Astrocyte (in vitro differentiated cells and primary cell): ENCODE measurements at regions not wholly inside any gene's neighbourhood (a gene's known extent, or its start where the extent isn't known, plus 50 kb on each side); places are given as distances from the start of the nearest gene placed in this dataset.

Source experiments
- DNase-seq: peaks from one replicate; pipeline ENCODE4 v3.0.0-alpha.2; 2010; ENCODE audit warnings: low read depth
- FAIRE-seq: peaks from 2 replicates; lab custom pipeline; 2011; peaks lifted over from hg19 to GRCh38; lab: Jason Lieb, UNC
- H2AFZ ChIP-seq: 2 replicates; pipeline ENCODE4 v1.6.0; 2012; ENCODE audit warnings: low read depth, low read length, inconsistent platforms
- H3K27ac ChIP-seq: 2 replicates; pipeline ENCODE4 v1.5.1; 2011; ENCODE audit warnings: low read depth, low read length, inconsistent platforms
- H3K27me3 ChIP-seq: 2 replicates; pipeline ENCODE4 v1.6.0; 2011; ENCODE audit warnings: low read length, inconsistent platforms; ENCODE audit not compliant: insufficient read depth
- H3K36me3 ChIP-seq: 2 replicates; pipeline ENCODE4 v1.5.1; 2011; ENCODE audit warnings: low read length, inconsistent platforms; ENCODE audit not compliant: insufficient read depth
- H3K4me1 ChIP-seq: 2 replicates; pipeline ENCODE4 v1.5.1; 2011; ENCODE audit warnings: low read length, inconsistent platforms; ENCODE audit not compliant: insufficient read depth
- H3K4me2 ChIP-seq: 2 replicates; pipeline ENCODE4 v1.6.0; 2012; ENCODE audit warnings: low read length, inconsistent platforms
- H3K4me3 ChIP-seq: 2 replicates; pipeline ENCODE4 v1.5.1; 2011; ENCODE audit warnings: low read depth, mild to moderate bottlenecking, low read length, inconsistent platforms; ENCODE audit not compliant: insufficient read depth
- H3K79me2 ChIP-seq: 2 replicates; pipeline ENCODE4 v1.6.0; 2012; ENCODE audit warnings: mild to moderate bottlenecking, low read length, inconsistent platforms; ENCODE audit not compliant: insufficient read depth
- H3K9ac ChIP-seq: 2 replicates; pipeline ENCODE4 v1.6.0; 2012; ENCODE audit warnings: mild to moderate bottlenecking, low read length, inconsistent platforms
- H3K9me3 ChIP-seq: 2 replicates; pipeline ENCODE4 v1.5.1; 2012; ENCODE audit warnings: low read depth, mild to moderate bottlenecking, low read length, inconsistent platforms; ENCODE audit not compliant: insufficient read depth
- H4K20me1 ChIP-seq: 2 replicates; pipeline ENCODE4 v1.6.0; 2012; ENCODE audit warnings: low read length, inconsistent platforms; ENCODE audit not compliant: insufficient read depth
- H3K27ac Mint-ChIP-seq: one replicate; pipeline ENCODE4 v1.8.0; 2021; ENCODE audit warnings: mild to moderate bottlenecking, mixed read lengths; ENCODE audit not compliant: unreplicated experiment
- H3K27me3 Mint-ChIP-seq: one replicate; pipeline ENCODE4 v1.8.0; 2021; ENCODE audit warnings: low read depth, mixed read lengths; ENCODE audit not compliant: unreplicated experiment
- H3K36me3 Mint-ChIP-seq: one replicate; pipeline ENCODE4 v1.8.0; 2021; ENCODE audit warnings: low read depth, mixed read lengths; ENCODE audit not compliant: unreplicated experiment
- H3K4me1 Mint-ChIP-seq: one replicate; pipeline ENCODE4 v1.8.0; 2021; ENCODE audit warnings: low read depth, mixed read lengths; ENCODE audit not compliant: unreplicated experiment
- H3K4me3 Mint-ChIP-seq: one replicate; pipeline ENCODE4 v1.8.0; 2021; ENCODE audit warnings: mild to moderate bottlenecking, moderate library complexity, mixed read lengths; ENCODE audit not compliant: unreplicated experiment
- H3K9me3 Mint-ChIP-seq: one replicate; pipeline ENCODE4 v1.8.0; 2021; ENCODE audit warnings: mild to moderate bottlenecking, mixed read lengths; ENCODE audit not compliant: unreplicated experiment
- EZH2 ChIP-seq: IDR thresholded peaks from 2 replicates; pipeline ENCODE4 v1.6.1; 2012; ENCODE audit warnings: mild to moderate bottlenecking, low read length, inconsistent platforms; ENCODE audit not compliant: insufficient read depth
- TF ChIP-seq, protein P1 (sequence below): IDR thresholded peaks from 2 replicates; pipeline ENCODE4 v1.5.1; 2011; ENCODE audit warnings: low read depth, mild to moderate bottlenecking, inconsistent platforms, low read length, moderate library complexity; ENCODE audit not compliant: insufficient read depth

DNA sequence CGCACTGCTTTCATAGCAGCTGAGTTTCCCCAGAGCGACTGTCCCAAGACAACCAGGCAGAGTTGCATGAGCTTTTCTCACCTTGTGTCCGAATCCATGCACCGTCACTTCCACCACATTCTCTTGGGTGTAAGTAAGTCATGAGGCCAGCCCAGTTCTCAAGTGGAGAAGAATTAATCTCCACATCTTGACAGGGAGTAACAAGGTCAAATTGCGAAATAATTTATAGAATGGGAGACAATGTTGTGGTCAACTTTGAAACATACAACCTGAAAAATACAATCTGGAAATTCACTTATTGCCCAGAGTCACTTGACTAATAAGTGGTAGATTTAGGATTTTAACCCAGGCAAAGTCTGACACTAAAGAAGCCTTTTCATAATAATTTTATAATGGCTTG, 123.7 kb downstream of the UFM1 start:
- H3K4me1 Mint-ChIP-seq: peaks cover 16% of the 10 kb centered on the region
- no peak for TF ChIP-seq EZH2
- TF ChIP-seq, protein P1, sequence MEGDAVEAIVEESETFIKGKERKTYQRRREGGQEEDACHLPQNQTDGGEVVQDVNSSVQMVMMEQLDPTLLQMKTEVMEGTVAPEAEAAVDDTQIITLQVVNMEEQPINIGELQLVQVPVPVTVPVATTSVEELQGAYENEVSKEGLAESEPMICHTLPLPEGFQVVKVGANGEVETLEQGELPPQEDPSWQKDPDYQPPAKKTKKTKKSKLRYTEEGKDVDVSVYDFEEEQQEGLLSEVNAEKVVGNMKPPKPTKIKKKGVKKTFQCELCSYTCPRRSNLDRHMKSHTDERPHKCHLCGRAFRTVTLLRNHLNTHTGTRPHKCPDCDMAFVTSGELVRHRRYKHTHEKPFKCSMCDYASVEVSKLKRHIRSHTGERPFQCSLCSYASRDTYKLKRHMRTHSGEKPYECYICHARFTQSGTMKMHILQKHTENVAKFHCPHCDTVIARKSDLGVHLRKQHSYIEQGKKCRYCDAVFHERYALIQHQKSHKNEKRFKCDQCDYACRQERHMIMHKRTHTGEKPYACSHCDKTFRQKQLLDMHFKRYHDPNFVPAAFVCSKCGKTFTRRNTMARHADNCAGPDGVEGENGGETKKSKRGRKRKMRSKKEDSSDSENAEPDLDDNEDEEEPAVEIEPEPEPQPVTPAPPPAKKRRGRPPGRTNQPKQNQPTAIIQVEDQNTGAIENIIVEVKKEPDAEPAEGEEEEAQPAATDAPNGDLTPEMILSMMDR: no peak
- no peaks in the 10 kb centered on the region for H3K27me3 Mint-ChIP-seq
- DNase-seq (no peak), FAIRE-seq (no peak)
- Histone ChIP-seq H3K79me2 (no peaks in the 10 kb centered on the region), H3K27ac (no peak overlapping the region), H3K9ac (no peak overlapping the region), H3K9me3 (no peaks in the 10 kb centered on the region), H3K4me1 (no peaks in the 10 kb centered on the region), H3K27me3 (no peaks in the 10 kb centered on the region), H2AFZ (no peak overlapping the region), H4K20me1 (no peaks in the 10 kb centered on the region), H3K36me3 (no peaks in the 10 kb centered on the region), H3K4me3 (no peak overlapping the region), H3K4me2 (no peak overlapping the region)
- H3K4me3 Mint-ChIP-seq: no peak overlapping the region
- peaks cover 2% of the 10 kb centered on the region for H3K9me3 Mint-ChIP-seq
- H3K27ac Mint-ChIP-seq: no peak overlapping the region
- no peaks in the 10 kb centered on the region for H3K36me3 Mint-ChIP-seq

DNA sequence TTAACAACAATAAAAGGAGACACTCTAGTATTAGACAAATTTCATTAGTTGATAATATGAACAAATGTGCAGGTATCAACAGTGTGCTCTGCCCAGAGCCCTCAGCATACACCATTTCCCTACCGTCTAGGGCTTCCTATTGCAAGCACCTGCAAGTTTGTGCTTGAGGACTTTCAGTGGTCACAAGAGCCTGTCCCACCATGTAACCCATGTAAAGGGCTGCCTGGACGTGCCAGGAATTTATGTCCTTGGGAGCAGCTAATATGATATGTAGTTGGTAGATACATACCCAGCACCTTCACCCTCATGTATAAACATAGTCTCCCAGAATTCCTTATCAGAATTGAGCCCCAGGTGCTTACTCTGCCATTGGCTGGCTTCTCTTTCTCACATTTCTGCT, 128.0 kb downstream of the UFM1 start:
- Mint-ChIP-seq H3K27me3 (no peaks in the 10 kb centered on the region), H3K4me1 (no peaks in the 10 kb centered on the region), H3K4me3 (no peak overlapping the region), H3K9me3 (no peaks in the 10 kb centered on the region), H3K27ac (no peak overlapping the region), H3K36me3 (no peaks in the 10 kb centered on the region)
- Histone ChIP-seq H4K20me1 (no peaks in the 10 kb centered on the region), H3K79me2 (no peaks in the 10 kb centered on the region), H3K4me1 (no peaks in the 10 kb centered on the region), H3K4me3 (no peak overlapping the region), H3K9ac (no peak overlapping the region), H2AFZ (no peak overlapping the region), H3K36me3 (no peaks in the 10 kb centered on the region), H3K4me2 (no peak overlapping the region), H3K9me3 (no peaks in the 10 kb centered on the region), H3K27me3 (no peaks in the 10 kb centered on the region), H3K27ac (no peak overlapping the region)
- FAIRE-seq (no peak), DNase-seq (no peak)
- TF ChIP-seq, protein P1: no peak
- TF ChIP-seq EZH2: no peak

DNA sequence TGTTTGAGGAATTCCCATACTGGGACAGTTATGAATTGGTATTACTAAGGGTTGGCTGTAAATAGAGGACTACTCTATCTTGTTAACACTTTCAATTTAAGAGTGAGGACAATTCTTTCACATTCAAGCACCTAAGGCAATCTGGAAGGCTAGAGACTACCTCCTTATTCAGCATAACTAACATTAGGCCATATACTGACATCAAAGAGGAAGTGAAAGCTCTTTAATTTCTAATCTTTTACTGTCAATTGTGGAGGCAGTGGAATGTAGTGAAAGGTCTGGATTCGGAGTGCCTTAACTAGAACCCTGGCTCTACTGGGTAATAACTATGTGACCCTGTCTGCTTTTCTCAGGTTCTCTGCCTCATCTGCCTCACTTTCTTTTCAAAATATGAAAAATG, 134.0 kb downstream of the UFM1 start:
- H3K4me1 ChIP-seq: no peaks in the 10 kb centered on the region
- no peak overlapping the region for H3K4me3 ChIP-seq
- no peak overlapping the region for H3K27ac Mint-ChIP-seq
- no peak overlapping the region for H3K4me3 Mint-ChIP-seq
- FAIRE-seq (no peak), DNase-seq (no peak)
- H3K4me1 Mint-ChIP-seq: no peaks in the 10 kb centered on the region
- no peaks in the 10 kb centered on the region for H3K36me3 Mint-ChIP-seq
- no peak overlapping the region for H2AFZ ChIP-seq
- H4K20me1 ChIP-seq: no peaks in the 10 kb centered on the region
- H3K79me2 ChIP-seq: no peaks in the 10 kb centered on the region
- H3K27ac ChIP-seq: no peak overlapping the region
- no peaks in the 10 kb centered on the region for H3K9me3 ChIP-seq
- TF ChIP-seq, protein P1: no peak
- TF ChIP-seq EZH2: no peak
- H3K9ac ChIP-seq: no peak overlapping the region
- no peaks in the 10 kb centered on the region for H3K27me3 Mint-ChIP-seq
- H3K4me2 ChIP-seq: no peak overlapping the region
- H3K9me3 Mint-ChIP-seq: no peaks in the 10 kb centered on the region
- no peaks in the 10 kb centered on the region for H3K36me3 ChIP-seq
- no peaks in the 10 kb centered on the region for H3K27me3 ChIP-seq
